Aorta (tissue), 5 donors: ENCODE measurements at regions not wholly inside any gene's neighbourhood (a gene's known extent, or its start where the extent isn't known, plus 50 kb on each side); places are given as distances from the start of the nearest gene placed in this dataset.
A peak's percentile ranks its signal among the peaks of the same experiment; 100 is the strongest.

Experiments
- ATAC-seq: fragments of 200-7000 bp; cut with Tn5 transposase; one replicate; pipeline ENCODE4 v1.9.1; 2022; ENCODE audit warnings: moderate library complexity; ENCODE audit not compliant: low FRiP score
- DNase-seq, 2 donors: peaks; one replicate each; pipeline ENCODE4 v3.0.0-alpha.2; 2020
- H3K27ac ChIP-seq, 2 donors: one replicate each; pipeline ENCODE4 v1.5.1; 2013; ENCODE audit warnings: low read length in 2 of 2, mild to moderate bottlenecking in 2 of 2, moderate library complexity in 2 of 2, control low read depth in 1 of 2, inconsistent platforms in 1 of 2, low read depth in 1 of 2
- H3K27me3 ChIP-seq, 2 donors: one replicate each; pipeline ENCODE4 v1.6.1; 2013; ENCODE audit warnings: control low read depth in 1 of 2, low read length in 1 of 2, mild to moderate bottlenecking in 1 of 2, moderate library complexity in 1 of 2; ENCODE audit not compliant: insufficient read depth in 2 of 2, control insufficient read depth in 1 of 2
- H3K36me3 ChIP-seq, 2 donors: one replicate each; pipeline ENCODE4 v1.6.1; 2013; ENCODE audit warnings: control low read depth in 1 of 2, low read length in 1 of 2, mild to moderate bottlenecking in 1 of 2; ENCODE audit not compliant: insufficient read depth in 2 of 2, control insufficient read depth in 1 of 2
- H3K4me1 ChIP-seq, 2 donors: one replicate each; pipeline ENCODE4 v1.6.1; 2013; ENCODE audit warnings: low read length in 2 of 2, control low read depth in 1 of 2, mild to moderate bottlenecking in 1 of 2, moderate library complexity in 1 of 2; ENCODE audit not compliant: insufficient read depth in 2 of 2, control insufficient read depth in 1 of 2
- H3K4me3 ChIP-seq, 2 donors: one replicate each; pipeline ENCODE4 v1.5.1; 2013; ENCODE audit warnings: low read length in 2 of 2, control low read depth in 1 of 2, mild to moderate bottlenecking in 1 of 2
- H3K9me3 ChIP-seq: one replicate; pipeline ENCODE4 v1.6.1; 2013; ENCODE audit warnings: mild to moderate bottlenecking, low read length; ENCODE audit not compliant: control insufficient read depth
- WGBS, 2 donors: extraction: QIAGEN DNeasy Blood & Tissue Kit; methylation state at CpG; one replicate each; pipeline ENCODE4 v1.1.7; 2013; 5-methylcytosine and 5-hydroxymethylcytosine counted together
- intact Hi-C, 2 donors: fragments of 100-400 bp; cut with DNase I; formaldehyde crosslinking; loops; one replicate each; pipeline versions ENCODE4 v1.14.2 to v1.15.0; 2022
- donor health status: healthy with polysubstance abuse.
- donor health status: Bipolar disorder and iron deficiency.
- donor health status: DM: no; HTN: no; CAD: no.
- donor health status: DM: no; HTN: no; CAD: no.
- donor health status: DM: yes; HTN: yes; CAD: no.

DNA sequence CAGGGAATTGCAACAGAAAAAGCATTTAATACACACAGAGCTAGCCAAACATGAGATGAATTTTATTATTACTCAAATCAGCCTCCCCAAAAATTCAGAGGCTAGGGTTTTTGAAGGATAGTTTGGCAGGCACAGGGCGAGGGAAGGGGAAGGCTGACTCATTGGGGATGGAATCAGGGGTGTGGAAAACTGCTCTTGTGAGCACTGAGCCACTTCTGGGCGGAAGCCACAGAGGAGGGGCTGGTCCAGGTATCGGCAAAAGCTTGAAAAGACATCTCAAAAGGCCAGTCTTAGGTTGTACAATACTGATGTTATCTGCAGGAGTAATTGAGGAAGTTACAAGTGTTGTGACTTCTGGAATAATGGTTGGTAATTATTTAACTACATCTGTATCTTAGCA is 109.4 kb downstream of the TLR5 start:
- Histone ChIP-seq H3K27ac (no peak overlapping the region), H3K36me3 (no peaks in the 10 kb centered on the region), H3K4me3 (no peak overlapping the region), H3K4me1 (no peaks in the 10 kb centered on the region), H3K9me3 (no peaks in the 10 kb centered on the region), H3K27me3 (no peaks in the 10 kb centered on the region)
- DNase-seq (no peak), ATAC-seq (no peak)
- WGBS, 2 donors, result 62 to 78% methylated on average over 3 of the region's 3 CpGs
- intact Hi-C loops, result no loop called here

DNA sequence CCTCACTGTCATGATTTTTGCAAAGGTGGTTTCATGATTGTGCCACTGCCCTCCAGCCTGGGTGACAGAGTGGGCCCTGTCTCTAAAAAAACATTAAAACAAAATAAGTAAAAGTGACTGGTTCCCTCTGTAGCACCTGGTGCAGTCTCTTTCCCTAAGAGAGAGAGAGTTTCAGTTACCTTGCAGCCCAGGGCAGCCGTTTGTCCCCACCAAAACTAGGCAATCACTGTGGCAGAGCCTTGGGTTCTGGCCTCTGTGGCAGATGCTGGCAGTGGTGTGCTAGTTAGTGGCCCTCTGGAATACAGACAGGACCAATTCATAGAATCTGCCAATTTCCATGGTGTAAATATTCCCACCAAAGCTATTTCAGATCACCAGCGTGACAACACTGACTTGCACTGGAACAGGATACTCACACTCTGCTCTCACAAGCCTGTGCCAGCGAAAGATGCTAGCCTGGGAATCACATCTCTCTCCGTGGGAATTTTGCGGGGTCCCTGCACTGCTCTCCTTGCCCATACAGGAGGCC is 108.7 kb downstream of the TLR5 start:
- WGBS, 2 donors, result 95 to 96% methylated on average over 5 of the region's 5 CpGs
- Histone ChIP-seq H3K36me3 (no peaks in the 10 kb centered on the region), H3K27me3 (no peaks in the 10 kb centered on the region), H3K4me1 (no peaks in the 10 kb centered on the region), H3K9me3 (no peaks in the 10 kb centered on the region), H3K4me3 (no peak overlapping the region), H3K27ac (no peak overlapping the region)
- no peak for ATAC-seq
- no peak for DNase-seq
- intact Hi-C loops, result no loop called here

DNA sequence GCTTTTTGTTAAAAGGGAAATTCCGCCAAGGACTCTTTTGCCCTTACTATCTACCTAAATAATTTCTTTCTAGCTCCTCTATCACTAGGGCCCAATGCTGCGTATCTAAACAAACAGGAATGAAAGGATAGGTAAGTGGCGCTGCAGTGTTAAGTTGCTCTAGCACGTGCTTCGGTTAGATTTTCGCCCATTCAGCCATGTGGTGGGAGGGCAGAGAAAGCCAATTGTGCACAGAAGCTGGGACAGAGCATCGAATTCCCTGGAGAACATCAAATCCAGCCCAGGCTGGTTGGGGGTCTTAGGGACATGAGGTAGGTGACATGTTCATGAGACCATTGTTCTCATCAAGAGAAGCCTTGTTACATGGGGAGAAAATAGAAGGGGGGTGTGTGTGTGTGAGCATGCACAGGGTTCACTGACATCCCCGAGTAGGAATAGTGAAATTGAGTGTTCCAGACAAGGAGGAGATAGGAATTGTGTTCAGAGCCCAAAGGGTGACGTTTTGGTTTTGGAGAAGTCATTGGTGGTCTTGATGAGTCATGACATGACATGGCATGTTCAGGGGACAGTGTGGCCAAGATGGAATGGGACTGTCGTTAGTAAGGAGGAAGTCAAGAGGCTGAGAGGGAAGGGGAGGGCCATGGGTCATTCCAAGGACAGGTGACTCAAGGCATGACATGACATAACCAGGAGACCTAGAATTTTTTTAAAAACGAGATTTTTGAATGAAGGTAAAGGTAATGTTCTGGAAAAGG is 107.1 kb downstream of the TLR5 start:
- intact Hi-C loops, result loop anchor here in 1 of 2 donors (5.0 kb wide), 1 partner anchor 41 kb away; no protein-coding TSS in a partner anchor
- H3K9me3 ChIP-seq, result no peaks in the 10 kb centered on the region
- DNase-seq (no peak), ATAC-seq (no peak)
- no peak overlapping the region for H3K4me3 ChIP-seq
- no peaks in the 10 kb centered on the region for H3K4me1 ChIP-seq
- no peaks in the 10 kb centered on the region for H3K36me3 ChIP-seq
- no peaks in the 10 kb centered on the region for H3K27me3 ChIP-seq
- 68 to 69% methylated on average over 11 of the region's 11 CpGs for WGBS, 2 donors
- no peak overlapping the region for H3K27ac ChIP-seq

DNA sequence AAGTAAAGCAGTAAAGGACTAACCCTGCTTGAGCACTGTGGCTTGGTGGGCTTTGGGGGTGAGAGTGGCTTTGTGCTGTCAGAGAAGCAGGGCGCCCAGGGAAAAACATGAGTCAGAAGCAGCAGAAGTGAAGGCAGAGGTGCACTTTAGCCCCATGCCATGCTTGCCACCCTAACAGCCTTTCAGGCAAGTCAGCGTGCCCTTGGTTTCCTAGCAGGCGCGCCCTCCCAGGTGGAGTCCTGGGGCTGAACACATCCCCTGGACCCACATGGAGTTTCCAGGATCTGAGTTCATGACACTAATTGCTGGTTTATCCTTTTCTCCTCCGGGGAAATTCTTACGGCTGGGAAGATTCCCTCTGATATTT is 106.6 kb downstream of the TLR5 start:
- Histone ChIP-seq H3K27me3 (no peaks in the 10 kb centered on the region), H3K27ac (no peak overlapping the region), H3K4me1 (peaks cover 0 to 4% of the 10 kb centered on the region in 2 donors), H3K4me3 (no peak overlapping the region), H3K9me3 (no peaks in the 10 kb centered on the region), H3K36me3 (no peaks in the 10 kb centered on the region)
- DNase-seq, result no peak
- WGBS, 2 donors, result 94 to 96% methylated on average over 6 of the region's 6 CpGs
- no peak for ATAC-seq
- intact Hi-C loops, result loop anchor here in 1 of 2 donors (5.0 kb wide), 1 partner anchor 41 kb away; no protein-coding TSS in a partner anchor

DNA sequence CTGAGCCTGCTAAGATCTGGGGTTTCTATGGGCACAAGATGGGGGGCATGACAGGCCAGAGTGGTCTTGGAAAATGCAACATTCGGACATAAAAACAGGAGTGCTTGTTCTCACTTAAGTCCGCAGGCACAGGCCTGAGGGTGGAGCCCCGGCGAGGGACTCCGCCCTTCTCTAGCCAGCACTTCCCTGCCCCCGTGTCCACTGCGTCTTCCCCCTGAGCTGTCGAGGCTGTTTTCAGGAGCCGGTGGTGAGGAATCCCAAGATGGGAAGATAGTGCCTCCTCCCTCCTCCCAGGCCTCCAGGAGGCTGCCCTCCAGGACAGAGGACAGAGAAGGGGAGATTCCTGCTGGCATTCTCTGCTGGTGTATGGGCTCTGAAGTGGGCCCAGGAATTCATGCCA is 105.2 kb downstream of the TLR5 start:
- H3K4me1 ChIP-seq, result peaks cover 2 to 4% of the 10 kb centered on the region in 2 donors
- intact Hi-C loops, result loop anchor here in 1 of 2 donors (5.0 kb wide), 1 partner anchor 39 kb away; no protein-coding TSS in a partner anchor
- H3K36me3 ChIP-seq, result no peaks in the 10 kb centered on the region
- H3K9me3 ChIP-seq, result no peaks in the 10 kb centered on the region
- no peak for DNase-seq
- ATAC-seq, result no peak
- no peaks in the 10 kb centered on the region for H3K27me3 ChIP-seq
- H3K4me3 ChIP-seq, result no peak overlapping the region
- no peak overlapping the region for H3K27ac ChIP-seq
- WGBS, 2 donors, result 81 to 88% methylated on average over 9 of the region's 9 CpGs

DNA sequence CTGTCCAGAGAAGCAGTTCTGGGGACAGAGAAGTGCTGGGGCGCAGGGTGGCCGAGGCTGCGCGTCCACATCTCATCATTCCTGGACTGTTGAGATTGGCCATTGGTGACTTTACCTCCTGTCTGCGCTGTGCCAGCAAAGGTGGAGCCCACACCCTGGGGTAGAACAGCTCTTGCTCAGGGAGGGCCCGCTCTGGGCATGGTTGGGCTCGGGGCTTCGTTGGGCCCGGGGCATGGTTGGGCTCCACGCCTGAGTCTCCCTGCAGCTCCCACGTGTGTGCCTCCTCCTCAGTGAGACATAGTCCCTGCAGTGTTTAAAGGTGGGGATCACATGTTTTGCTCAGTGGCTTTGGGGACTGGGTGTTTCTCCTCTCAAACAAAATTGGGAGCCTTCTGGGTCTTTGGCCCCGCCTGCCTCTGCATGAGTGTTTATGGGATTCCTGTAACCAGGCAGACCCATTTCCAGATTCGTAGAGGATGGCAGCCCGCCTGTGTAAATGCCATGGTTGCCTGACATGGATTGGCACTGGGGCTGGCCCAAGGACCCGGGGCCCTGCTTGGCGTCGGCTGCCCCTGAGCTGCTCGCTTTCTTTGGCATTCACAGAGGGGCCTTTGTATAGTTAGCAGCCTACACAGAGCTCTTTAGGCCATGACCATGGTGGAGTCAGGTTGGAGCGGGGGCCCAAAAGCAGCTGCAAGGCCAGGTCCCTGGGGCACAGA is 104.6 kb downstream of the TLR5 start:
- Histone ChIP-seq H3K4me1 (peaks cover 2 to 4% of the 10 kb centered on the region in 2 donors), H3K4me3 (no peak overlapping the region), H3K27me3 (no peaks in the 10 kb centered on the region), H3K9me3 (no peaks in the 10 kb centered on the region), H3K27ac (no peak overlapping the region), H3K36me3 (no peaks in the 10 kb centered on the region)
- 27 to 35% methylated on average over 19 of the region's 19 CpGs for WGBS, 2 donors
- peak in 1 of 2 donors; percentile 71 for DNase-seq
- ATAC-seq, result peak; percentile 56
- intact Hi-C loops, result loop anchor here in 1 of 2 donors (5.0 kb wide), 1 partner anchor 39 kb away; no protein-coding TSS in a partner anchor

DNA sequence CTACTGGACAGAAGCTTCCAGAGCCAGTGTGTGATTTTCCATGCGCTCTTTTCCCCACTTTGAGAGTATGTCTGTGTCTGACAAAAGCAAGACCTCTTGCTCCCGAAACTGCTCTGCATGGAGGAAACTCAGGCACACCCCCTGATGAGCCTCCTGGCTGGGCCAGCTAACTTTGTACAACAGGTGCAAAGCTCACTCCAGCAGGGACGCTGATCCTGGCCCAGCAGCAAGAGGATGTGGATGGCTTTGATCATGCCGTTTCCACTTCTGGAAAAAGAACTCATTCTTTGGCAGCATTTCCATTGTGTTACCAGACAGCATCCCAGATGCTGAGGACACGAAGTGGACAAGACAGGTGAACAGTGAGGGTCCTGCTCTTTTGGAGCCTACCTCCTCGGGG is 103.1 kb downstream of the TLR5 start:
- peaks cover 2 to 4% of the 10 kb centered on the region in 2 donors for H3K4me1 ChIP-seq
- H3K9me3 ChIP-seq, result no peaks in the 10 kb centered on the region
- DNase-seq (no peak), ATAC-seq (no peak)
- no peak overlapping the region for H3K27ac ChIP-seq
- H3K36me3 ChIP-seq, result no peaks in the 10 kb centered on the region
- no peaks in the 10 kb centered on the region for H3K27me3 ChIP-seq
- no peak overlapping the region for H3K4me3 ChIP-seq
- 64% methylated on average over 6 of the region's 6 CpGs for whole genome bisulfite sequencing, 2 donors
- intact Hi-C loops, result loop anchor here in 1 of 2 donors (5.0 kb wide), 1 partner anchor 37 kb away; no protein-coding TSS in a partner anchor

DNA sequence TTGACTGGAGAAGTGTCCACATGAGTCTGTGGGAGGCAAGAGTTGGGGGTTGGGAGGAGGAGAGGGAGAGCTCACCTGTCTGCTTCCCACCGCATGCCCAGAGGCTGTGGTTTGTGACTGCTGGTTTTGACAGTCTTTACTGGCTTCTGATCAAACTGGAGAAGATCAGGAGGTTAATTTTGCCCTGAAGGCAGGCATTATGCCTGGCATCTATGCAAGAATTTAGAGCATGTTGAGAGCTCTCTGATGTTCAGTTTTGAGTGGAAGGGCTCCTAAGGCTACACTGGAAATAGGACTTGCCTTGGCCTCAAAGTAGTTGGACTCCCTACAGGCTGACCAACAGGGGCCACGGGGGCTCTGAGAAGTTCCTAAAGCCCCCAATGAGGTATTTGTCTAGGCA is 101.6 kb downstream of the TLR5 start:
- no peak overlapping the region for H3K27ac ChIP-seq

More for the DNA sequence above, 101.6 kb downstream of the TLR5 start:
- DNase-seq (no peak), ATAC-seq (no peak)
- no peaks in the 10 kb centered on the region for H3K36me3 ChIP-seq
- intact Hi-C loops, result no loop called here
- H3K4me3 ChIP-seq, result no peak overlapping the region
- peaks cover 2 to 4% of the 10 kb centered on the region in 2 donors for H3K4me1 ChIP-seq
- no peaks in the 10 kb centered on the region for H3K9me3 ChIP-seq
- H3K27me3 ChIP-seq, result no peaks in the 10 kb centered on the region
- 2 to 7% methylated on average over 2 of the region's 2 CpGs for WGBS, 2 donors
